HG03097 (cell line): ENCODE measurements at regions not wholly inside any gene's neighbourhood (a gene's known extent, or its start where the extent isn't known, plus 50 kb on each side); places are given as distances from the start of the nearest gene placed in this dataset.
"Not testable (repeated sequence)": the region's sequence is repeated elsewhere in the genome, so short reads cannot be mapped to it uniquely, and the experiment has no call there.

Experiments used
- ATAC-seq: cut with Tn5 transposase; IDR thresholded peaks from one replicate; pipeline ENCODE4 v1.9.1; 2021; ENCODE audit not compliant: unreplicated experiment, low FRiP score

DNA sequence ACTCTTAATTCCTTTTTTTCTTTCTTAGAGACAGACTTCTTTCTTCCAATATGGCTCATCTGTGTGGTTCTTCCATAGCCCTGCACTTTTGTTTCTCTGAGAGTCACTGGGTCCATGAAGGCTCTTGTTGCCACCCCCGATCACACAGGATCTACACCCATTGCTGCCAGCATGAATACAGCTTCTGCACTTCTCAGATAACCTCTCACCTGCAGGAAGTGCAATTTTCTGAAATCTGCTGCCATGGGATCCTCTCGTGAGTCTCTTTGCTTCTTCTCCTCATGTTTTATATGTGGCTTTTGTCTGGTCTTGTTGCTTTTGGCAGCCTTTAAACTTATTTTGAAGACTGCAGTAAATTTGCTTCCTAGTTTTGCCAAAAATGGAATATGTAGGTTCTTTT lies 171.2 kb downstream of the TMEM167A start:
- ATAC-seq, result no peak

- no peak for ATAC-seq
These were observed 175.8 kb downstream of the TMEM167A start for GRCh38 chr5:82901281-82901888.

DNA sequence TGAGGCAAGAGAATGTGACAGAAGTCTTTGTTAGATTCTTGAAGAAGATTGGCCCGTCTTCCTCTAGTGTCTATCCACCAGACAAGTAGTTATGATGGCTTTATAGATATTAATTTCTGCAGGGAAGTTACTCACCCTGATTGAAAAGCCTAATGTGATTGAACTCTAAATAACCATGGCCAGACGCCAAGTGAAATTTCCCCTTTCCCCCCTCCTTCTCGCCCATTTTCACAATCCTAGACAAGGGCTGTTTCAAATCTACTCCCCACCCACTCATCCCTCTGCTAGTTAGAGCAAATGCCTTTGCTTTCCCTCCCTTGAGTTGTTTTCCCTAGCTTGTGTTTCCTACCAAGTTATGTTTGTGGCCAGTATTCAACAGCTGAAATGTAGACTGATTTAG lies 182.5 kb downstream of the TMEM167A start:
- no peak for ATAC-seq

DNA sequence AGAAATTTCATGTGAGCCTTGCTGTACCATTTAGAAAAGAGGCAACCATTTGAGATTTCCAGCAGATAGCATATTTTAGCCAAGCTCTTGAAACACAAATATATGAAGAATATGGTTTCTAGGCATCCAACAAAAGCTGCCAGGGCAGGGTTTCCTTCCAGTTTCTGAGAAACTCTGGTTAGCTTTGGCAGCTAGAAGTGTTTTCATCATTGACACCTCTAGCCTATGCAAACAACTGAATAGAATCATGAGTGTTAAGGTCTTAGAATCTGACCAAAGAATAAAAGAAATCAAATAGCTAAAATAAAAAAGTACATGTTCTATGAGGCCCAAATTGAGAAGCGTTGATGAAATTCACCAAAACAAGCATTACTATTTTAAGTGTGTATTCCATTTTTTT lies 188.1 kb downstream of the TMEM167A start:
- ATAC-seq, result no peak

DNA sequence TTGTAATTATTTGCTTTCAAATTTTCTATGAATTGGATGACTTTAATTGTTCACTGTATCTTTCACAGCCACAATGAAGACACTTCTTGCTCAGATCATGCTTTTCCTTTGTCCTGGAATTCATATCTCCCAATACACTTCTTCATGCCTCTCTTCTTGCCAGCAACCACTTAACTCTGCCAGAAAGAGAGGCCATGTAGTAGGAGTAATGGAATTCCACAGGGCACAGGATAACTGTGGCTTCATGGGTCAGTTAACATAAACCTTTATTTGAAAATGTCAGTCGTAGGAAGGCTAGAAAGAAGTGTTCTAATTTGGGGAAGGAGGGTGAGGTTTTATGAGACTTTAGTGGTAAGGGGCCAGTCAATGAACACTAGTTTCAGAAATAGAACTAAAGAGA lies 190.3 kb downstream of the TMEM167A start:
- no peak for ATAC-seq

- peak; percentile 43 for ATAC-seq
These were observed 191.4 kb downstream of the TMEM167A start for GRCh38 chr5:82885627-82886389.

DNA sequence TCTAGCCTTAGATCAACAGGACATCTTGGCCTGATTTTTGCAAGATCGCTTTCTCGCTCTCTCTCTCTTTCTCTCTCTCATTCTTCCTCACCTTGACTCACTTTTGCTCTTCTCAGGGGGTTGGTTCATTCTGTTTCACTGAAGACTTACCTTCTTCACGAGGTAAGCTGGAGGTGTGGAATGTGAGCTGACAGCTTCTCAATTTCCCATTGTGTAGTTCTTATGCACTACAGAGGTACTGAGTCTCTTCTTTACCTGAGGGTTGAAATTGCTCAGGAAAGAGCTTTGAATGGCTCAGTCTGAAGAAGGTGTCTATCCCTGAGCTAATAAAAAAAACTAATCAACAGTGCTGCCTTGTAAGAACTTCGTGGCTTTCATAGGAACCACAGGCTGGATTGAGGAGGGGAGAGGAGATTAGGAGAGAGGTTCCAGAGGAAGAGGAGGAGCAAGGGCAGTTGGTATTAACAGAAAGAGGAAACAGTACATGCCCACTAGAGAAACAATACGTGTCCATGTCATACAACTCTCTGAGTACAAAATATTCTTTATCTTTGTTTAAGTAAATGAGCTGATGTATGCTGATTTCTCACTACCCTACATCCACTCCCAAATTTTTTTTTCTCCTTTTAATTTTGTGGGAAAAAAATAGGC lies 192.2 kb downstream of the TMEM167A start:
- ATAC-seq, result no peak

- ATAC-seq, result no peak
These were observed 194.9 kb downstream of the TMEM167A start for GRCh38 chr5:82882316-82882715.

- ATAC-seq, result no peak
These were observed 195.5 kb downstream of the TMEM167A start for GRCh38 chr5:82881571-82882174.

- no peak for ATAC-seq
These were observed 198.1 kb downstream of the TMEM167A start for GRCh38 chr5:82879089-82879488.

DNA sequence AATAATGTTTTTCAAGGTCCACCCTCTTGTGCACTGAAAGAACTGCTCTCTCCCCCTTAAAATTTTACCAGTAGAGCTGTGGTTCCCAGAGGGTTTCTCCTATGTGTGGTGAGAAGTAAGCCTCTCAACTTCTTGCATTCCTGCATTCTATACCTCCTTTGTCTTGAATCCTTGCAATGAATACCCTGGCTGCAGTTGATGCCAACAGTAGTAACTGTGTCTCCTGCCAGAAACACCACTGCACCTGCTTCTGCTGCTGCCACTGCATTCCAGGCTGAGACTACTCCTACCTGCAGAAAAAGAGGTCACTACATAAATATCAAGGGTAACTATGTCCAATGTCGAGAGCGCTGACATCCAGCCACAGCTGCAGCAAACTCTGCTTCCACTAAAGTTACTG lies 203.7 kb downstream of the TMEM167A start:
- ATAC-seq, result no peak

GRCh38 chr5:82872321-82873288 lies 204.6 kb downstream of the TMEM167A start:
- ATAC-seq, result not testable (repeated sequence)

DNA sequence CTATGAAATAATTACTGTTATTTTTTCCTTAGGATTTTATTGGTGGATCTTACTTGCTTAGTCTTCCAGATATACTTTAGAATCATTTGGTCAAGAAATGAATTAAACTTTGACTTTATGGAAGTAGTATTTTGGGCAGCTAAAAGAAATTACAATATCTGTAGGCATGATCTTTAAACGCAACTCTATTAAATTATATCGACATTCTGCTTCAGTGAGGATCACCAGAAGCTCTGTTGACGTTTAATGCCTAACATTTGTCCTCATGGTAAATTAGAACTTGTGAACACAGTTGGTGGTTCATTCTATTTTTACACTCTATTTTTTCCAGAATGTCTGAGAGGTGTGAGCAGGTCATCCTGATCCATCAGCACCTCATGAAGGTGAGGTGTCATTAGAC lies 211.6 kb downstream of the TMEM167A start:
- no peak for ATAC-seq

DNA sequence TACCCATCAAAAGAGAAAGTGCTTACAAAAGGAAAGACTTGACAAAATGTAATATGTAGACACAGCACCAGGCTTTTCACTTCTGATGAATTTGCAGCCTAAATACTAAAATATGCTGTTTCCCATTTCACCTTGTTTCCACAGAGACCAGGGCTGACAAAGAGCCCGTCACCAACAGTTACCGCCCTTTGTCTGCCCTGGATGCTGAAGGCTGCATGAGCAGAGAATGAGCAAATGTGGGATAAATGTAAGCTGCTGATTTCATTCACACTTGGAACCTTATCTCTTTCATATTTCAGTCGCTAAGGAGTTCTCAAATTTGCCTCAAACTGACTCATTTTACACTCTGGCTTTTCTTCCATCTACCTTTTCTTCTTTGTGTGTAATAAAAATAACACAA lies 213.9 kb downstream of the TMEM167A start:
- ATAC-seq, result no peak

- no peak for ATAC-seq
These were observed 214.5 kb downstream of the TMEM167A start for GRCh38 chr5:82862711-82863110.

GRCh38 chr5:82862261-82862660 lies 214.9 kb downstream of the TMEM167A start:
- no peak for ATAC-seq

DNA sequence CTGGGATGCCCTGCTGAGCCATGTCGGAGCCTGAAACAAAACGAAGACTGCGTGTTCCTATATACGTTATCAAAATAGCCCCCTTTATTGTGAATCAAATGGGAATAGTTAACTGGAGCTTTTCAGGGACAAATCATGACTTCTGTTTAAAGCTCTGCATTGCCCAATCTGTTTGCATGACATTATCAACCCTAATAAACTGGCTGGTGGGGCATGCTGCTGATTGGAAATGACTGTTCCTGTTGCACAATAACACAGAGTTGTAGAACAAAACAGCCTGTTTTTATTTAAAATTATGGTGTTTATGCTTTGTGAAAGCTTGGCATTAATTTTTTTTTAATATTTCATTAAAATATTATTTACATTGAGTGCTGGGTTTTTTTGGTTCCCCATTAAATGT lies 215.5 kb downstream of the TMEM167A start:
- ATAC-seq, result no peak

GRCh38 chr5:82859451-82860140 lies 217.6 kb downstream of the TMEM167A start:
- ATAC-seq, result no peak

GRCh38 chr5:82858151-82859025 lies 218.8 kb downstream of the TMEM167A start:
- no peak for ATAC-seq
